ENCODE measurements at regions not wholly inside any gene's neighbourhood (a gene's known extent, or its start where the extent isn't known, plus 50 kb on each side); places are given as distances from the start of the nearest gene placed in this dataset.

DNA sequence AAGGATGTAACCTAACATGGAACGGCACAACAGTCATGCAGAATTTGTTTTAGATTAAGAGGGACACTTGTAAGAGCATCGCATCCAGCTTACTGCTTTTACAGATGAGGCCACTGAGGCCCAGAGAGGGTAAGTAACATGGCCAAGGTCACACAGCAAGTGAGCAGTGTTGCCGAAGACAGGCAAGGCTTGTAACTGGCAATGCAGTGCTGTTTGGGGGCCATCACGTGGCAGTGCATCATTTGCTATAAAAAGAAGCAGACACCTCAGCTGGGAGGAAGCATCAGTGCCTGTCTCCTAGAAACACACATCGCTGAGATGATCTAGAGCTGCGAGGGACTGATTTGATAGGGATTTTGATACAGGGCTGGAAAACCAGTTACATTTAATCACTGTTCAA is 108.2 kb upstream of the PROK2 start:
- Histone ChIP-seq H3K56ac (ENCODE audit: extremely low read depth, insufficient read depth, low read length) (no peak overlapping the region), H2BK20ac (ENCODE audit: low read depth, low read length) (no peak overlapping the region), H3K23ac (ENCODE audit: low read depth, low read length) (no peak overlapping the region), H2BK5ac (ENCODE audit: low read depth, low read length, poor library complexity, severe bottlenecking) (no peak overlapping the region), H4K20me1 (ENCODE audit: insufficient read depth, low read length) (no peaks in the 10 kb centered on the region), H2AK9ac (replicated peaks; ENCODE audit: low read depth, low read length, poor library complexity) (no peak overlapping the region), H3K36me3 (ENCODE audit: control insufficient read depth, insufficient read depth, low read length) (no peaks in the 10 kb centered on the region), H3K9me1 (ENCODE audit: insufficient read depth, low read length) (no peaks in the 10 kb centered on the region), H3K27me3 (ENCODE audit: control insufficient read depth, insufficient read depth, low read length) (peaks cover 10% of the 10 kb centered on the region), H4K8ac (ENCODE audit: low read depth in 2 of 2, low read length in 2 of 2) (no peak overlapping the region), H2AFZ (replicated peaks; ENCODE audit: low read length, poor library complexity) (no peak overlapping the region), H3K18ac (ENCODE audit: low read depth, low read length) (no peak overlapping the region), H3K4me3 (ENCODE audit: insufficient read depth, low read depth, low read length) (no peak overlapping the region), H4K5ac (ENCODE audit: low read depth, low read length) (no peak overlapping the region), H2BK120ac (ENCODE audit: low read depth, low read length) (no peak overlapping the region), H3K4me2 (ENCODE audit: low read depth, low read length) (no peak overlapping the region), H3K4ac (ENCODE audit: low read depth, low read length) (no peak overlapping the region), H3K79me1 (ENCODE audit: low read depth in 1 of 2, low read length in 2 of 2) (no peaks in the 10 kb centered on the region), H4K91ac (ENCODE audit: insufficient read depth, low read depth, low read length) (no peak overlapping the region), H3K4me1 (ENCODE audit: control insufficient read depth, insufficient read depth, low read length) (no peaks in the 10 kb centered on the region), H3K14ac (replicated peaks; ENCODE audit: low read depth, low read length) (no peak overlapping the region), H3K27ac (ENCODE audit: insufficient read depth, low read length) (no peak overlapping the region), H2BK15ac (ENCODE audit: low read depth, low read length) (no peak overlapping the region), H3K9ac (ENCODE audit: low read depth, low read length) (no peak overlapping the region), H2AK5ac (ENCODE audit: low read depth, low read length) (no peak overlapping the region), H3K9me3 (ENCODE audit: control insufficient read depth, insufficient read depth, low read length) (no peaks in the 10 kb centered on the region)
- intact Hi-C loops (cut with micrococcal nuclease) (no loop called here), in situ Hi-C loops (cut with MboI; ENCODE audit: low sequenced_read_pairs) (loop anchor here (25.0 kb wide), 1 partner anchor 1194 kb away; no protein-coding TSS in a partner anchor), dilution Hi-C loops (cut with HindIII; ENCODE audit: low sequenced_read_pairs, unreplicated experiment) (no loop called here)
- DNase-seq (no peak), ATAC-seq (ENCODE audit: low read depth) (no peak)
- ChIA-PET POLR2A (ENCODE audit: unreplicated experiment) (no interaction called here), CTCF (no interaction called here)
- no TSS peak for BruUV-seq (replicated peaks)
- TF ChIP-seq, protein P1, sequence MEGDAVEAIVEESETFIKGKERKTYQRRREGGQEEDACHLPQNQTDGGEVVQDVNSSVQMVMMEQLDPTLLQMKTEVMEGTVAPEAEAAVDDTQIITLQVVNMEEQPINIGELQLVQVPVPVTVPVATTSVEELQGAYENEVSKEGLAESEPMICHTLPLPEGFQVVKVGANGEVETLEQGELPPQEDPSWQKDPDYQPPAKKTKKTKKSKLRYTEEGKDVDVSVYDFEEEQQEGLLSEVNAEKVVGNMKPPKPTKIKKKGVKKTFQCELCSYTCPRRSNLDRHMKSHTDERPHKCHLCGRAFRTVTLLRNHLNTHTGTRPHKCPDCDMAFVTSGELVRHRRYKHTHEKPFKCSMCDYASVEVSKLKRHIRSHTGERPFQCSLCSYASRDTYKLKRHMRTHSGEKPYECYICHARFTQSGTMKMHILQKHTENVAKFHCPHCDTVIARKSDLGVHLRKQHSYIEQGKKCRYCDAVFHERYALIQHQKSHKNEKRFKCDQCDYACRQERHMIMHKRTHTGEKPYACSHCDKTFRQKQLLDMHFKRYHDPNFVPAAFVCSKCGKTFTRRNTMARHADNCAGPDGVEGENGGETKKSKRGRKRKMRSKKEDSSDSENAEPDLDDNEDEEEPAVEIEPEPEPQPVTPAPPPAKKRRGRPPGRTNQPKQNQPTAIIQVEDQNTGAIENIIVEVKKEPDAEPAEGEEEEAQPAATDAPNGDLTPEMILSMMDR (conservative IDR thresholded peaks at IDR 0.05; ENCODE audit: low read depth, low read length): no peak
- TF ChIP-seq RAD21 (IDR thresholded peaks at IDR 0.05; ENCODE audit: low read length) (no peak), CHD1 (IDR thresholded peaks at IDR 0.05; ENCODE audit: low read depth, low read length) (no peak), BHLHE40 (IDR thresholded peaks at IDR 0.05; ENCODE audit: low read depth, low read length) (no peak)
- TF ChIP-seq, protein P2, sequence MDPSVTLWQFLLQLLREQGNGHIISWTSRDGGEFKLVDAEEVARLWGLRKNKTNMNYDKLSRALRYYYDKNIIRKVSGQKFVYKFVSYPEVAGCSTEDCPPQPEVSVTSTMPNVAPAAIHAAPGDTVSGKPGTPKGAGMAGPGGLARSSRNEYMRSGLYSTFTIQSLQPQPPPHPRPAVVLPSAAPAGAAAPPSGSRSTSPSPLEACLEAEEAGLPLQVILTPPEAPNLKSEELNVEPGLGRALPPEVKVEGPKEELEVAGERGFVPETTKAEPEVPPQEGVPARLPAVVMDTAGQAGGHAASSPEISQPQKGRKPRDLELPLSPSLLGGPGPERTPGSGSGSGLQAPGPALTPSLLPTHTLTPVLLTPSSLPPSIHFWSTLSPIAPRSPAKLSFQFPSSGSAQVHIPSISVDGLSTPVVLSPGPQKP (IDR thresholded peaks at IDR 0.05; ENCODE audit: borderline replicate concordance, low read depth, low read length): no peak
- 41% methylated on average over 2 of the region's 6 CpGs; no CpG with 5 or more reads in 1 of the 2 experiments for WGBS, 2 experiments (ENCODE audit: extremely low coverage in 2 of 2, insufficient read length in 1 of 2)

Data from IMR-90 (cell line).